ENCODE measurements at regions not wholly inside any gene's neighbourhood (a gene's known extent, or its start where the extent isn't known, plus 50 kb on each side); places are given as distances from the start of the nearest gene placed in this dataset.

- ChIA-PET POLR2A (no interaction called here), CTCF (ENCODE audit: low intra/inter-chr PET ratio, low total read pairs) (no interaction called here)
- TF ChIP-seq TSC22D2 (CRISPR knock-in tag; IDR thresholded peaks at IDR 0.05; ENCODE audit: borderline replicate concordance) (no peak), POLR2A (IDR thresholded peaks at IDR 0.05; ENCODE audit: insufficient read depth in 1 of 2, low read depth in 2 of 2, low read length in 2 of 2) (no peak), HINFP (CRISPR knock-in tag; IDR thresholded peaks at IDR 0.05; ENCODE audit: low read depth) (no peak), HOXA3 (CRISPR knock-in tag; IDR thresholded peaks at IDR 0.05) (no peak), THAP7 (CRISPR knock-in tag; IDR thresholded peaks at IDR 0.05) (no peak), ARID5B (CRISPR knock-in tag; IDR thresholded peaks at IDR 0.05) (peak; percentile 33; the same call in 1 of the 2 replicates), TCF7 (IDR thresholded peaks at IDR 0.05; ENCODE audit: low read depth) (peak; percentile 26; the same call in 1 of the 2 replicates)
- H2AFZ ChIP-seq (ENCODE audit: low read length) = no peak overlapping the region
- in situ Hi-C loops (cut with HindIII; ENCODE audit: extremely low pct_ligation_motif_present, low pct_unique_long_range_greater_than_20kb) (no loop called here), intact Hi-C loops (cut with micrococcal nuclease; ENCODE audit: unreplicated experiment) (no loop called here)
- no peak overlapping the region for H3K27ac ChIP-seq (ENCODE audit: extremely low read length, insufficient read depth, low read length)
- H3K79me2 ChIP-seq (ENCODE audit: insufficient read depth, low read length) = no peaks in the 10 kb centered on the region
- H3K36me3 ChIP-seq (replicated peaks in 1 of 2; ENCODE audit: control insufficient read depth in 1 of 2, insufficient read depth in 2 of 2, low read length in 2 of 2) = no peaks in the 10 kb centered on the region
- peak; percentile 32 for FAIRE-seq
- H3K4me2 ChIP-seq (ENCODE audit: low read depth, low read length) = no peak overlapping the region
- no TSS peak for BruUV-seq (replicated peaks)
- ATAC-seq = peak; percentile 57; the same call in 2 of the 3 replicates
- H3K4me1 ChIP-seq (ENCODE audit: insufficient read depth, low read length) = peaks cover 62% of the 10 kb centered on the region
- no peak overlapping the region for H3K9ac ChIP-seq (ENCODE audit: insufficient read depth, low read depth, low read length)
- 11% methylated on average over 3 of the region's 3 CpGs for WGBS (ENCODE audit: low lambda C conversion rate)
- no peaks in the 10 kb centered on the region for H3K9me3 ChIP-seq (ENCODE audit: low read length)
- H4K20me1 ChIP-seq (ENCODE audit: insufficient read depth, low read length) = no peaks in the 10 kb centered on the region
- peak; percentile 47 for DNase-seq (ENCODE audit: low spot score)
- no peak overlapping the region for H3K4me3 ChIP-seq (replicated peaks in 1 of 3; ENCODE audit: insufficient read depth in 1 of 3, low read depth in 2 of 3, low read length in 3 of 3)
- H3K27me3 ChIP-seq (ENCODE audit: control insufficient read depth in 1 of 2, insufficient read depth in 2 of 2, low read length in 2 of 2) = no peaks in the 10 kb centered on the region
These were observed 91.1 kb upstream of the TNS3 start for GRCh38 chr7:47672977-47673381.

All from HepG2 (cell line).